ENCODE measurements at regions not wholly inside any gene's neighbourhood (a gene's known extent, or its start where the extent isn't known, plus 50 kb on each side); places are given as distances from the start of the nearest gene placed in this dataset.
"Not testable (repeated sequence)": the region's sequence is repeated elsewhere in the genome, so short reads cannot be mapped to it uniquely, and the experiment has no call there.

DNA sequence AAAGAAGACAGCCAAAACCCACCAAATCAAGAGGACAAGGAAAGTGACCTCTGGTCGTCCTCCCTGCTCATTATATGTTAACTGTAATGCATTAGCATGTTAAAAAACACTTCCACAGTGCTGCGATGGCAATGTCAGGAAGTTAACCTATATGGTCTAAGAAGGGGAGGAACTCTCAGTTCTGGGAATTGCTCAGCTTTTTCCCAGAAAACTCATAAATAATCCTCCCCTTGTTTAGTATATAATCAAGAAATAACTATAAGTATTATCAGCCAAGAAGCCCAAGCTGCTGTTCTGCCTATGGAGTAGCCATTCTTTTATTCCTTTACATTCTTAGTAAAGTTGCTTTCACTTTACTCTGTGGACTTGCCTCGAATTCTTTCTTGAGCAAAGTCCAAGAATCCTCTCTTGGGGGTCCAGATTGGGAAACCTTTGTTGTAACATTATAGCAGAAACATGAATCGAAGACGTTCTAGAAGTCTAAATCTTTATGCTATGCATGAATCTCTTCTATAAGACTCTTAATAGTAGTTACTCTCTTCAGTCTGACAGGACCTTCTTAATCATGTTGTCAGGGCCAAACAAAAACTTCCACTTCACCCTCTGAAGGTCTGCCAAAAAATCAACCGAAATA is 110.0 kb upstream of the VANGL1 start:
- no peak for DNase-seq

DNA sequence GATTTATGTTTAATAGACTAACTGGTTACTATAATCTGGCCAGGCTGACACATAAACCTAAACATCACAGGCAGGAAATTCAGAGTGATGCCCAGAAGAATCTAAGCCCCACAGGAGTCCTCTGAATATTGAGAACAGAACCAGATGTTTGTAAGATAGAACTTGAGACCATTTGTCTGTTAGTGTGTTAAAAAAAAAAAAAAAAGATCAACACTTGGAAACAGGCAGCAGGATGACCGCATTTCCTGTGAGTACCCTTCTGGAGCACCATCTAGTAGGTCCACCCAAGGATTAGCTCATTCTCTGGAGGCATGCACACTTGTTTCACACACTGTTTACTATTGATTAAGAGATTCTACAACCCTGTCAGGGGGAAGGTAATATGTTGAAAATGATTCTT is 111.4 kb upstream of the VANGL1 start:
- DNase-seq = no peak

DNA sequence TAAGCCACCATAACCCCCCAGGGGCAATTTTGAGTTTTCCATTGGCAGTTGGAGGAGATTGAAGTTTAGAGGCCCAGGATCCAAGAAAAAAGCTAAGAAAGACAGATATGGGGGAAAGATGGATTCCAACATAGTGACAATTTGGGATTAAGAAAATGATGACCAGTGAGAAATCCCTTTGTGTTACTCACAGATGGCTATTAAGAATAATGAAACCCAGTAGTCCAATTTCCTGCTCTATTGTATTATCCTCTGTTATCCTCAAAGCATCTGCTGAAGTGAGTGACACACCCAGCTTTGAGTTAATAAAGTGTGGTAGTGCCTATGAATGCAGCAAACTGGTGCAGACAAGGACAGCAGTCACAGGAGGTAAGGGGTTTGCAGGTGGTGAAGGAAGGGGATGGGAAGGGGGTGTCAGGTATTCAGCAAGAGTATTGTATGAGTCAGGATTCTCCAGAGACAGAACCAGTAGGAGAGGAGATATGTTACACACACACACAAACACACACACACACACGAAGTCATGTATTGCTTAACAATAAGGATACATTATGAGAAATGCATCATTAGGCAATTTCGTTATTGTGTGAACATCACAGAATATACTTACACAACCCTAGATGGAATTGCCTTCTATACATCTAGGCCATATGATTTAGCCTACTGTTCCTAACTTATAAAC is 112.4 kb upstream of the VANGL1 start:
- no peak for DNase-seq

DNA sequence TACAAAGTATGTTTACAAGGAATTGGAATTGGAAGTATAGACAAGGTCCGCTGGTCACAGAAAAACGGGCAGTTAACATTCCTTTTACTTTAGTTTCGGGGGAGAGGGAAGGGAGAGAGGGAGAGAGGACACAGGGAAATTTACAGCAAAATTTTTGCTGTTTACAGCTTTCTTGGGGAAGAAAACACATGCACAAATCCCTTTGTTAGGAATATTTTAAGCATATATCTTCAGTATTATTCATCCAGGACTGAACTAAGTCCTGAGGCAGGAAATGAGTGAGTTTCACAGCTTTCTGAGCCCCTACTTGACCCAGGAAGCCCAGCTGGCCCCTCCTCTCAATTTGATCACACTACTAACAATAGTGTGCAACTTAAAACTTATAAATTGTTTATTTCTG is 113.4 kb upstream of the VANGL1 start:
- DNase-seq = not testable (repeated sequence)

DNA sequence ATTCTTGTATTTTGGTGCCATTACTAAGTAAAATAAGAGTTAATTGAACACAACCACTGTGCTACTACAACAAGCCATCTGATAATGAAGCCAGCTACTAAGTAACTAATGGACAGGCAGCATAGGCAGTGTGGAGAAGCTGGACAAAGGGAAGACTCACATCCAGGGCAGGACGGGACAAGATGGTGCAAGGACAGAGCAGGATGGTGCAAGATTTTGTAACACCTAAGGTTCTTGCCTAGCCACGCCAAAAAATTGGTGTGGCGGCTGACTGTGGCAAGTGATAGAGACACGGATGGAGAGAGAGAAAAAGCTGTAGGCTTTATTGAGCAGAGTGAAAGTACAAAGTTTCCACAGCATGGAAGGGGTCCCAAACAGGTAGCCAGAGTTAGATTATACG is 114.0 kb upstream of the VANGL1 start:
- no peak for DNase-seq

DNA sequence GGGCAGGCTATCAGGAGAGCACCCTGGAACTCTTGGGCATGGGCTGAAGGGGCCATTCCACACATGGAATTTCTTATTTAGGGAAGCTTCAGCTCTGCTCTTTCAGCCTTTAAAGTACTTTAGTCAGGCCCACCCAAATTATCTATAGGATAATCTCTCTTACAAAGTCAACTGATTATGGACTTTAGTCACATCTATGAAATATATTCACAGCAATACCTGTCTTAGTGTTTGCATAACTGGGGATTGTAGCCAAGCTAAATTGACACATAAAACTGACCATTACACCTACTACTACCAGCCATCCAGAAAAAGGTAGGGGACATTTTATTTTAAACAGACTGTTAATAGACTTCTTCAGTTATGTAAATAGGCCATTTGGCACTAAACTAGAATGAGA is 114.9 kb upstream of the VANGL1 start:
- no peak for DNase-seq

DNA sequence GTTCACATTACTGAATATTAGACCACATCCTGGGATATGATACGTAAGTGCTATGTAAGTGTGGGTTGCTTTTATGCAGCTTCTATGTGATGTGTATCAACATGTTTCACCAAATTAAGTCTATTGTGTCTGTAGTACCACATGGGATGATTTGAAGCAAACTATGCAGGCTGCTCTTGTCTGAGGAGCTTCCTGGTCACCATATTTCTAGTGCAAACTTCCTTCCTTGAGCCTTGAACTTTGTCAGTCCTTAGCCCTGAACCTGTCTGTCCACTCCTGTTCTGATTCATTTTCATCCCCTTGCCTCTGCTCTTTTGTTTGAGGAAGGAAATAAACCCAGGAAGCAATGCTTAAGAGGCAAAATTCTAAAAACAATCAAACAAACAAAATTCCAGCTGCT is 117.5 kb upstream of the VANGL1 start:
- no peak for DNase-seq

DNA sequence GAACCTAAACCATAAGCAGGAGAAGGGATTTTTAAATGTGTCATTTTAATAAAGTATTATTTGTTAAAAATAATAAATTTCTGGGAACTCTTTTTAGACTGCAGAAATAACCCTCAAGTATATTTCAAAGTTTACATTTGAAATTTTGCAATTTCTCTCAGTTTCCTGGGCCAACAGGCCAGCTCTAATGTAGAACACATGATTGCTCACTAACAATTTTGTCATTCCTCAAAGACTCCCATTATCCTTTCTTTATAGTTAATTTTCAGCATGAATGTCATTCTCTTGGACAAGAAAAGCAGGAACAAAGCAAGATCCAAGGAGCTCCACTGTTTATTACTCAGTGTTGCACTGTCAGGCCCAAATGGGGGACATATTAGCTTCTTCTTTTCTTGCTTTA is 119.4 kb upstream of the VANGL1 start:
- DNase-seq = no peak

DNA sequence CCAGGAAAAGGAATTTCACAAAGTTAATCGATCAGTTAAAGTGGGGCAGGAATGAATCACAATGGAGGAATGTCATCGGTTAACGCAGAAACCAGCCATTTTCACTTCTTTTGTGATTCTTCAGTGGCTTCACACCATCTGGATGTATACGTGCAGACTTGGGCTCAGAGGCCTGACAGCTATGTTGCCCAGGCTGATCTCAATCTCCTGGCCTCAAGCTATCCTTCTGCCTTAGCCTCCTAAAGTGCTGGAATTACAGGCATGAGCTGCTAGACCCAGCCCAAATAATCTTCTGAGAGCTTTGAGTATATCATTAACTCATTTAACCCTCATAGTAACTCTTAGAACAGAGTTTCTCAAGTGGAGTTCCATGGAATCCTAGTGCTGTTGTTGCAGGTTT is 126.5 kb upstream of the VANGL1 start:
- DNase-seq = no peak

DNA sequence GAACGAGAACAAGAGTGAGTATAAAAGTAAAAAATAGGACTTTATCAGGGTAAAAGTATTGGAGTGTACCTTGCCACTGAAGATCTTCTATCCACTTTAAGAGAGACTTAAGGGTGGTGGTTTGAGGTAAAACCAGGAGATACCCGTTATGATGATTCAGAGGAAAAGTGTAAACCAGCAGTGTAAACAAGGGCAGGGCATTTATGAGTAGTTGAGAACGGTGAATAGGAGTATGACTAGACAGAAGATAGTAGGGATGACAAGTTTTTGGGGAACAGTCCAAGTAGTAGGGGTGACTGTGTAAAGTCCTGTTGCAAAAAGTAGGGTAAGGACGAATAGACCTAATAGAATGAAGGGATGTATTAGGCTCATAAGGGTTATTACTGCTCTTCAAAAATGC is 131.5 kb upstream of the VANGL1 start:
- not testable (repeated sequence) for DNase-seq

DNA sequence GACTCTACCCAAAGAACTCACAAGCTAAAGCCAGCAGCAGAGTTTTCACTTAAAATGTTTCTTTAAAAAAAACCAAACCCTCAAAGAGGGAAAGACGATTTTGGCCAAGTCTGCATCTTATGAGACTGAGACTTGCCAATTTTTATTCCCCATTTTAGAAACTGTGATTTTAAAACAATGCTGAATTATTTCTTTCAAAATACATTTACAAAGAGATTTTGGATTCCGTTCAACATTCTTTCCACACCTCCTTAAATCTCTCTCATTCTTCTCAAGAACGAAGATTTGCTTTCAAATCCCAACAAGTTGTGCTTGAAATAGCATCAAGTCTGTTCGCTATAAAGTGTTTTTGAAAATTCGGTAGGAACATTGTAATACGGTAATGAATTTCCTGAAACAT is 133.9 kb upstream of the VANGL1 start:
- DNase-seq = no peak

DNA sequence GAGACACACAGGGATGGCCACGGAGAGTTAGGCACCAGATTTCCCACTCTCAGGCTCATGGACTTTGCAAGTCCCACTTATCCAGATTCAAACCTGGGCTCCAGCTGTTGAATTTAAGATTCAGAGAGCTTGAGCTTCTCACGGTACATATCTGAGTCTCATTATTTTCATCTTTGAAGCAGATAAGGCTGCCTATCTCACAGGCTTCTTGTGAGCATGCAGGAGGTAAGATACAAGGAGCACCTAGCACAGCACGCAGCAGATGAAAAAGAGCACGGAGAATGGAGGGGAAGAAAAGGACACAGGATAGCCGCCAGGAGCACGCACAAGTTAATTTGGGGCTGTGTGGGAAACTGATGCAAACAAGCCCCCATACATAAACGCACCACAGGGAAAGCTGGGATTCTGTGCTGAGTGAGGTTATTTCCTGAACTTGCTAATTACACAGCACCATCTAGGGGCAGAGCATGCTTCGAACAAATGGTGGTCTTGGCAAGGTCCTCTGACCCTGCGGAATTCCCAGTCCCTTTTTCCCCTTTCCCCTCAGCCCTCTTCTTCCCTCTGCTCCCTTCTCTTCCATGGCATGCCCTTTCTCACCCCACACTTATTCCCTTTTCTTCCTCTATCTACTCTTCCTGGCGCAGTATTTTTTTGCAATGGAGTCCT is 134.7 kb upstream of the VANGL1 start:
- DNase-seq = no peak

DNA sequence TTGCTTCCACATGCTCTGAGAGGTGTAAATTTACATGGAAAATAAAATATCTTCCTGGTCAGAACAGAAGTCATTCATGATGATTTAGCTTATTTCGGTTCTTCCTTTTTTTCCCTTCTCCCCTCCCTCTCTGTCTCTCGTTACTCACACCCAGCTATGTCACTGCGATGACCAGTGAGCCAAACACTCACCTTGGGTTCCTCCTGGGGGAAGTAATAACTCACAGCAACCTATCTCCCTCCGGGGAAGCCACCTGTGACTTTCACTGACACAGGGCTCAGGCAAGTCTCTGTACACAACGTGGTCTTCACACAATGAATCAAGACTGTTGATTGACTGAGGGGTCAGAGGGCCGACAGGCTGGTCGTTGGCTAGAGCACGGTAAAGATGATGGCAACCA is 135.3 kb upstream of the VANGL1 start:
- DNase-seq = no peak

DNA sequence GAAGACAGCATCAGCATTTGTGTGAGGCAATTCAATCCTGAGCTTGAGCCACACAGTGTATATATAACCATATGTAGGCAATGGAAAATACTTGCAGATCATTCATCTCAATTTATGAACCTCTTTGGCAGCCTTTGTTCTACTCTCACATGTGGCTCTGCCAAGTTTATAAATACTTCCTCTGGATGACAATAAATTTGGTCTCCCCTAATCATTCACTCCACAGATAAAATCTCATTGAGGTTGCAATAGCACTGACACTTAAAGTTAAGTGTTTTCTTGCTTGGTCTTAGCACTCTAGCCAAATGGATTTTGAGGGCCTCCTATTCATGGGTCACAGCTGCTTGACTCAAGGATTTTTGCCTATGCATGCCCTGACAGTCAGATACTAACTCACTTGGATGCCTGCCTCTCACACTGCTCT is 136.6 kb upstream of the VANGL1 start:
- no peak for DNase-seq

DNA sequence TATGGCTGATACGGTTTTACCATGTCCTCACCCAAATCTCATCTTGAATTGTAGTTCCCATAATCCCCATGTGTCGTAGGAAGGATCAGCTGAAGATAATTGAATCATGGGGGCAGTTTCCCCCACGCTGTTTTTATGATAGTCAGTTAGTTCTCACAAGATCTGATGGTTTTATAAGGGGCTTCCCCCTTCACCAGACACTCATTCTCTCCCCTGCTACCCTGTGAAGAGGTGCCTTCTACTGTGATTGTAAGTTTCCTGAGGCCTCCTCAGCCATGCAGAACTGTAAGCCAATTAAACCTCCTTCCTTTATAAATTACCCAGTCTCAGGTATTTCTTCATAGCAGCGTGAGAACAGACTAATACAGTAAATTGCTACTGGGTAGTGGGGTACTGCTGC is 139.6 kb upstream of the VANGL1 start:
- DNase-seq = not testable (repeated sequence)

DNA sequence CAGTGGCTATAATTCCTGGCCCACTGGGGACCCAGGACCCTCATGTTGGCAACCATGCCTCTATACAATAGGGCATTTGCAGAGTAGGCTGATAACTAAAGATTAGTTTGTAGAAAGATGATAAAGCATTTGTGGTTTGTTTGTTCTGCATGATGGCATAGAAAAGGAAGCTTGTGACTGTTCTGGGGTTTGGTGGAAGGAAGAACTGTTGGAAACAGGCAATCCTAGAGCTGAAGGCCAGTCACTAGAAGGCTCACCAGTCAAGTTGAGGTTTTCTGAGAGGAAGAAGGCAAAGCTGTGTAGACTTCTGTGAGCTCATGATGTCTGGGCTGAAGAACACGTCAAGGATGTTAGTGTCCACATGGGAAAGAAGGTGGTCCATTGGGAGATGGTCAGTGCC is 140.3 kb upstream of the VANGL1 start:
- no peak for DNase-seq

DNA sequence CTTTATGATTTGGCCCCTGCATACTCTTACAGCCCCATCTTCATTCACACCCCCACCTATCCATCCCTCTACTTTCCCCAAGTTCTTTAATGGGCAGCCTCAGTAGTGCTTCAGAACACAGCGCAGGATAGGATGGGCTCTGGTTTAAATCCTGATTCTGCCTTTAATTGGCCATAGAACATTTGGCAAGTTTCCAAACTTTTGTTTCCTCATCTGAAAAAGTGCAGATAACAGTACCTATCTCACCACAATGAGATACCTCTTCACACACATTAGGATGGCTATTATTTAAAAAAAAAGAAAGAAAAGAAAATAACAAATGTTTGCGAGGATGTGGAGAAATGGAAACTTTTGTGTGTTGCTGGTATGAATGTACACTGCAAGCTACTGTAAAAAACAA is 142.5 kb upstream of the VANGL1 start:
- DNase-seq = no peak

DNA sequence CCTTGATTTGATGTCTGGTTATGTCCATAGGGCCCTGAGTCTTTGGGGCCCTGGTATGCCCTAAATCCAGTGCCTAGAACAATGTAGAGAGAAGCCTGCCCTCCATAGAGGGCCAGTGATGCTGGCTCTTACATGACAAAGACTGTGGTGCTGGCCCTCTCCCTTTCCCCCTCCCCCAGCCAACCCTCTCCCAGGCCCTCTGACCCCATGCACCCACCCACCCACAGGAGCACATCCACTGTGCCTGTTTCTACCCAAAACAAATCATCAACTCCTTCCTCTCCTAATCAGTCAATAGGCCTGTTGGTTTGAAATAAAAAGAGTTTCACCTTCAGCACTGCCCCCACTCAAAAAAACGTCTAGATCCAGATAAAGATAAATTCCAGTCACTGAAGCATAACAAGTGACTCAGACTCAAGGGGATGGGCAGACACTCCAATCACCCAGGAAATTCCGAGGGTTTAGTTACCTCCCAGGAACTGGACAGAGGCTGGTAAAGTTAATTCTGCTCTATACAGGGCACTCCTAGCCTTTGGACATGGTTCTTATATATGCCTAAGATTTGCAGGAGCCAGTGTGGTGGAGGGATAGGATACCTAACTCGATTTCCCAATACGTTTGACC is 144.8 kb upstream of the VANGL1 start:
- no peak for DNase-seq

DNA sequence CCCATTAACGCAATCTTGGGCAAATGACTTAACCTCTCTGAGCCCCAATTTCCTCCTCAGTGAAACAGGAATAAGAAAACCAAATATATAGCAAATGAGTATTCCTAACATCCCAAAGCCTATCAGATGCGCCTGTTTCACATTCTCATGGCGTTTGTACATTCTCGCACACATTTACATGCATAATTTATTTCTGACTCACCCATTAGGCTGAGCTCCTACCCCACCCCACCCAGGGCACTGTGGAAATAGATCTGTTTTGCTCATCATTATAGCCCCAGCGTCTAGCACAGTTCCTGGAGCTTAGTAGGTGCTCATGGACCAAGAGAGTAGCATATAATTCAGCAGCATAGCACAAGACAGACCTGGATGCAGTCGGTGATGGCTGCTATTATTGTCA is 146.1 kb upstream of the VANGL1 start:
- no peak for DNase-seq

DNA sequence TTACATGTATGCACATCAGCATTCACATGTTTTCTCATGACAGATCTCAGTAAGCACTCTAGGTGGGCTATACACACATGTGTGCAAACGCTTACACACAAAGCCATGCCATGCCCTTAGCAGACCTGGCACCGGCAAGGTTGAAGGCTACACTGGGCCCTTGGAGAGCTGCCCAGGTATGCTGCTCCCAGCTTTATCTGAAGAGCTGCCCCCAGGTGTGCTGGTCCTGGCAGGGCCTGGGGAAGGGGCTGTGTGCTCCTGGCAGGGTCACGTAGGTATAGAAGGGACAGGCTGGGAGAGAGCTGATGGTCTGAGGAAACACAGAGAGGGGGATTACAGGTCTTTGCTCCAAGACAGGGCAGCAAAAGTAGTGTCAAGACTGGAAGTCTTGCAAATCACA is 146.7 kb upstream of the VANGL1 start:
- DNase-seq = no peak

DNA sequence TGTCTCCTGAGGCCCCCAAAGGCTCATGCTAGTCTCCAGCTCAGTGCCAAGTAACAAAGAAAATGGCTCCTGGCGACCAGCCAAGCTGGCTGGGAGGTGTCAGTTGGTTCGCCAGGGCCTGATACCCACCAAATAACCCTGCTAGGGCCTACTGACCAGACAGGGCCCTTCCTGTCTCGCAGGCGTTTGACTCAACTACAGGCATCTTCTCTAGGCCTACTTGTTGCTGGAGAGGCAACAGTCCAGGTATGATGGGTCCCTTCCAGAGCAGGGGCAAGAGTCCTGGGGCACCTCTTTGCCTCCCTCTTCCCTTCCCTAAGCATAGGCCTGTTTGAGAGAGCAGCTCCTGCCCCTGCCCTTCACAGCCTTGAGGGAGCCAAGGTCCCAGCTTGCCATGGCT is 147.9 kb upstream of the VANGL1 start:
- DNase-seq = no peak

DNA sequence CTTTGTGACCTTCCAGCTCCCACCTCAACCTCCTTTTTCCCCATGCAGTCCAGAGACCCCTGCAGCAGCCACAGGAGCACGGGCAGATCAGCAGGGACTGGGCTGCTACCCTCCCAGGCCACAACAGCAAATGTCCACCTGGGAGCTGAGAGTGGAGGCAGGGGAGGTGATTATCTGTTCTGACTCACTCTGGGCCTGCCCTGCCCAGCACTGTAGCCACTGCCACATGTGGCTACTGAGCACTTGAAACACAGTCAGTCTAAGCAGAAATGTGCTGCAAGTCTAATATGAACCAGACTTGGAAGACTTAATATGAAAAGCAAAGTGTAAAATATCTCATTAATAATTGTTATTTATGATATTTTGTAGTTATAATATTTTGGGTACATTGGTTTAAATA is 148.9 kb upstream of the VANGL1 start:
- DNase-seq = no peak

DNA sequence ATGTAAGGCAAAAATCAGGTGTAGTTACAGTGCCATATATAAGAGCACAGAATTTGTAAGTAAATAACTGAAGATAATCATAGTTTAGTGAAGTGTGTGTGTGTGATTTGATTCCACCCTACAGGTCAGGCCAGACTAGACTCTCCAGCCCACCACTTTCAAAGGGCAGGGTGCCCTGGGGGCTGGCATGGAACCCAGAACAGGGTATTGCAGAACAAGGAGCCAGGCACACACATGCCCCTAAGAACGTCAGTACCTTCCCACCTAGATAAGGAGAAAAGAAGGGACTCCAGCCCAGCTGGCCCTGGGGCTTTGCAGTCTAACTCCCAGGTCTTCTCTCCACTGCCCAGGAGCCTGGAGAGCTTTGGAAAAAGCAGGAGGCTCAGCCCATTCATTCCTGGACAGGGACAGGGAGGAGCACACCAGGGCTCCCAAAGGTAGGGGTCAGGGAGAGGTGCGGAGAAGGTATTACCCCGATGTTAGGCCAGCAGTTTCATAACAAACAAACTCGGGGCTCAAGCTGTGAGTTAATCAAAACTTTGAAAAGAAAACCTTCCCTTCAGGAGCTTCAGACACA is 149.7 kb upstream of the VANGL1 start:
- no peak for DNase-seq
